ENCODE measurements at regions not wholly inside any gene's neighbourhood (a gene's known extent, or its start where the extent isn't known, plus 50 kb on each side); places are given as distances from the start of the nearest gene placed in this dataset.

DNA sequence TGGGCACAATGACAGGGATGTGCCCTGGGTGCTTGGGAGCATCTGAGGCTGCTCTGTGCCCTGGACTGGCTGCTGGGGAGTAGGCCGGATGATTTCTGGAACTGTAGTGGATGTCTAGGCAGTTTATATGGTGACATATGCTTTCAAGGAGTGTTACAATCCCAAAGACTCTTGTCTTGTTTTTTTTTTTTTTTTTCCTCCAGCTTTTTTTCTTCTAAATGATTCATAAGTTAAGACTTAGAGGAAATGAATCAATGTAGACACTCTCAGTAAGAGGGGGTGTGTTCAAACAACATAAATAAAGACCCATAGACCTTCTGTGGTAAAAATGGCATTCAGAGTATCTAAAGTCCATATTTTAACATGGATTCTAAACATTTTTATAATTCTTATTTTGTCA, 706.1 kb upstream of the GOLIM4 start:
- no peaks in the 10 kb centered on the region for H3K27me3 ChIP-seq (ENCODE audit: control insufficient read depth in 1 of 2, insufficient read depth in 2 of 2, low read length in 2 of 2)
- no peaks in the 10 kb centered on the region for H4K20me1 ChIP-seq (ENCODE audit: insufficient read depth, low read length)
- no peaks in the 10 kb centered on the region for H3K4me1 ChIP-seq (ENCODE audit: insufficient read depth, low read length)
- WGBS (ENCODE audit: low lambda C conversion rate) = 80% methylated on average over 1 of the region's 1 CpG
- H3K79me2 ChIP-seq (ENCODE audit: insufficient read depth, low read length) = no peaks in the 10 kb centered on the region
- no peaks in the 10 kb centered on the region for H3K36me3 ChIP-seq (replicated peaks in 1 of 2; ENCODE audit: control insufficient read depth in 1 of 2, insufficient read depth in 2 of 2, low read length in 2 of 2)
- no peak overlapping the region for H2AFZ ChIP-seq (ENCODE audit: low read length)
- no peaks in the 10 kb centered on the region for H3K9me3 ChIP-seq (ENCODE audit: low read length)
- POLR2A ChIA-PET = no interaction called here
- no peak overlapping the region for H3K9ac ChIP-seq (ENCODE audit: insufficient read depth, low read depth, low read length)
- H3K27ac ChIP-seq (ENCODE audit: extremely low read length, insufficient read depth, low read length) = no peak overlapping the region
- CTCF ChIA-PET (ENCODE audit: low intra/inter-chr PET ratio, low total read pairs) = no interaction called here
- no peak overlapping the region for H3K4me2 ChIP-seq (ENCODE audit: low read depth, low read length)
- TF ChIP-seq, protein P1, sequence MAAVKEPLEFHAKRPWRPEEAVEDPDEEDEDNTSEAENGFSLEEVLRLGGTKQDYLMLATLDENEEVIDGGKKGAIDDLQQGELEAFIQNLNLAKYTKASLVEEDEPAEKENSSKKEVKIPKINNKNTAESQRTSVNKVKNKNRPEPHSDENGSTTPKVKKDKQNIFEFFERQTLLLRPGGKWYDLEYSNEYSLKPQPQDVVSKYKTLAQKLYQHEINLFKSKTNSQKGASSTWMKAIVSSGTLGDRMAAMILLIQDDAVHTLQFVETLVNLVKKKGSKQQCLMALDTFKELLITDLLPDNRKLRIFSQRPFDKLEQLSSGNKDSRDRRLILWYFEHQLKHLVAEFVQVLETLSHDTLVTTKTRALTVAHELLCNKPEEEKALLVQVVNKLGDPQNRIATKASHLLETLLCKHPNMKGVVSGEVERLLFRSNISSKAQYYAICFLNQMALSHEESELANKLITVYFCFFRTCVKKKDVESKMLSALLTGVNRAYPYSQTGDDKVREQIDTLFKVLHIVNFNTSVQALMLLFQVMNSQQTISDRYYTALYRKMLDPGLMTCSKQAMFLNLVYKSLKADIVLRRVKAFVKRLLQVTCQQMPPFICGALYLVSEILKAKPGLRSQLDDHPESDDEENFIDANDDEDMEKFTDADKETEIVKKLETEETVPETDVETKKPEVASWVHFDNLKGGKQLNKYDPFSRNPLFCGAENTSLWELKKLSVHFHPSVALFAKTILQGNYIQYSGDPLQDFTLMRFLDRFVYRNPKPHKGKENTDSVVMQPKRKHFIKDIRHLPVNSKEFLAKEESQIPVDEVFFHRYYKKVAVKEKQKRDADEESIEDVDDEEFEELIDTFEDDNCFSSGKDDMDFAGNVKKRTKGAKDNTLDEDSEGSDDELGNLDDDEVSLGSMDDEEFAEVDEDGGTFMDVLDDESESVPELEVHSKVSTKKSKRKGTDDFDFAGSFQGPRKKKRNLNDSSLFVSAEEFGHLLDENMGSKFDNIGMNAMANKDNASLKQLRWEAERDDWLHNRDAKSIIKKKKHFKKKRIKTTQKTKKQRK (IDR thresholded peaks at IDR 0.05; ENCODE audit: low read length) = no peak
- TF ChIP-seq, protein P2, sequence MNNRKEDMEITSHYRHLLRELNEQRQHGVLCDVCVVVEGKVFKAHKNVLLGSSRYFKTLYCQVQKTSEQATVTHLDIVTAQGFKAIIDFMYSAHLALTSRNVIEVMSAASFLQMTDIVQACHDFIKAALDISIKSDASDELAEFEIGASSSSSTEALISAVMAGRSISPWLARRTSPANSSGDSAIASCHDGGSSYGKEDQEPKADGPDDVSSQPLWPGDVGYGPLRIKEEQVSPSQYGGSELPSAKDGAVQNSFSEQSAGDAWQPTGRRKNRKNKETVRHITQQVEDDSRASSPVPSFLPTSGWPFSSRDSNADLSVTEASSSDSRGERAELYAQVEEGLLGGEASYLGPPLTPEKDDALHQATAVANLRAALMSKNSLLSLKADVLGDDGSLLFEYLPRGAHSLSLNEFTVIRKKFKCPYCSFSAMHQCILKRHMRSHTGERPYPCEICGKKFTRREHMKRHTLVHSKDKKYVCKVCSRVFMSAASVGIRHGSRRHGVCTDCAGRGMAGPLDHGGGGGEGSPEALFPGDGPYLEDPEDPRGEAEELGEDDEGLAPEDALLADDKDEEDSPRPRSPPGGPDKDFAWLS (CRISPR knock-in tag; IDR thresholded peaks at IDR 0.05; ENCODE audit: borderline replicate concordance) = no peak
- TF ChIP-seq SMC3 (IDR thresholded peaks at IDR 0.05; ENCODE audit: low read length) (no peak), ZNF354B (CRISPR knock-in tag; IDR thresholded peaks at IDR 0.05) (no peak)
- TF ChIP-seq, protein P3, sequence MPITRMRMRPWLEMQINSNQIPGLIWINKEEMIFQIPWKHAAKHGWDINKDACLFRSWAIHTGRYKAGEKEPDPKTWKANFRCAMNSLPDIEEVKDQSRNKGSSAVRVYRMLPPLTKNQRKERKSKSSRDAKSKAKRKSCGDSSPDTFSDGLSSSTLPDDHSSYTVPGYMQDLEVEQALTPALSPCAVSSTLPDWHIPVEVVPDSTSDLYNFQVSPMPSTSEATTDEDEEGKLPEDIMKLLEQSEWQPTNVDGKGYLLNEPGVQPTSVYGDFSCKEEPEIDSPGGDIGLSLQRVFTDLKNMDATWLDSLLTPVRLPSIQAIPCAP (CRISPR knock-in tag; IDR thresholded peaks at IDR 0.05; ENCODE audit: low read depth) = no peak
- FAIRE-seq (no peak), ATAC-seq (no peak), DNase-seq (ENCODE audit: low spot score) (no peak)
- in situ Hi-C loops (cut with HindIII; ENCODE audit: extremely low pct_ligation_motif_present, low pct_unique_long_range_greater_than_20kb) = no loop called here
- intact Hi-C loops (cut with micrococcal nuclease; ENCODE audit: unreplicated experiment) = no loop called here
- no peak overlapping the region for H3K4me3 ChIP-seq (replicated peaks in 1 of 3; ENCODE audit: insufficient read depth in 1 of 3, low read depth in 2 of 3, low read length in 3 of 3)
- BruUV-seq (replicated peaks) = no TSS peak
